Stimulated activated naive B cell treated with anti-CD40 and anti-IgM and Interleukin-4, amounts not matched to agents 10 μg/mL and 1 μg/mL and 100 μg/mL, for 72 hours (primary cell): ENCODE measurements at regions not wholly inside any gene's neighbourhood (a gene's known extent, or its start where the extent isn't known, plus 50 kb on each side); places are given as distances from the start of the nearest gene placed in this dataset.
A peak's percentile ranks its signal among the peaks of the same experiment; 100 is the strongest.

Experiments
- ATAC-seq, 2 donors: fragments of 150-1000 bp; cut with Tn5 transposase; replicated peaks; 2 replicates each; pipeline ENCODE4 v1.10.0; 2021; ENCODE audit warnings: moderate library complexity in 1 of 2
- DNase-seq: peaks from one replicate; pipeline ENCODE4 v3.0.0; 2021
- H3K27ac Mint-ChIP-seq: one replicate; pipeline ENCODE4 v1.8.0; 2022; ENCODE audit warnings: mild to moderate bottlenecking, mixed read lengths
- H3K27me3 Mint-ChIP-seq, 2 donors: one replicate each; pipeline ENCODE4 v1.8.0; 2022; ENCODE audit warnings: mixed read lengths in 2 of 2
- H3K36me3 Mint-ChIP-seq, 2 donors: one replicate each; pipeline ENCODE4 v1.8.0; 2022; ENCODE audit warnings: mixed read lengths in 2 of 2, mild to moderate bottlenecking in 1 of 2
- H3K4me1 Mint-ChIP-seq, 2 donors: one replicate each; pipeline ENCODE4 v1.8.0; 2022; ENCODE audit warnings: mixed read lengths in 2 of 2, mild to moderate bottlenecking in 1 of 2
- H3K4me3 Mint-ChIP-seq, 2 donors: one replicate each; pipeline ENCODE4 v1.8.0; 2022; ENCODE audit warnings: mild to moderate bottlenecking in 2 of 2, mixed read lengths in 2 of 2, moderate library complexity in 1 of 2
- H3K9me3 Mint-ChIP-seq, 2 donors: one replicate each; pipeline ENCODE4 v1.8.0; 2022; ENCODE audit warnings: mixed read lengths in 2 of 2, mild to moderate bottlenecking in 1 of 2

DNA sequence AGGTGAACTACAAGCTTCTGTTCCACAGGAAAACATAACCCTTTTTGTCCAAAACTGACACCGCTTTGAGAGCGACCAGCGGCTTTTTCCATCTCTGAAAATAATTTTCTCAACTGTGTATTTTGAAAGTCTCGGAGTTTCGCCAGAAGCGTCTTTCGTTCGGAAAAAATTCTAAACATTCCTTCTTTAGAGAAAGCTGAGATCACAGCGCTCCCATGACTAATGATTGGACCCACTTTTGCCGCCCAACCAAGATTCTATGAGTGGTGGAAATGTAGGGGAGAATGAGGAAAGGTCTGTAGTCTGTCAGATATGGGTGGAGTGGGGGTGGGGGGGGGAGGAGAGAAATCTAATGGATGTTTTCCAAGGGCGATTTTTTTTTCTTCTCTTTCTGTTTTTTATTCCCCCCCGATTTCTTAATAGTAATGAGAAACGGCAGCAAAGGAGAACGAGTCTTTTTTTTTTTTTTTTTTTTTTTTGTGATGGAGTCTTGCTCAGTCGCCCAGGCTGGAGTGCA is 189.3 kb downstream of the TRIM27 start:
- peaks cover 21 to 24% of the 10 kb centered on the region in 2 donors for H3K9me3 Mint-ChIP-seq
- H3K27ac Mint-ChIP-seq: no peak overlapping the region
- H3K4me1 Mint-ChIP-seq: peaks cover 0 to 2% of the 10 kb centered on the region in 2 donors
- H3K27me3 Mint-ChIP-seq: peaks cover 70 to 93% of the 10 kb centered on the region in 2 donors
- H3K36me3 Mint-ChIP-seq: peaks cover 10 to 13% of the 10 kb centered on the region in 2 donors
- no peak for DNase-seq
- ATAC-seq: no peak
- H3K4me3 Mint-ChIP-seq: no peak overlapping the region

DNA sequence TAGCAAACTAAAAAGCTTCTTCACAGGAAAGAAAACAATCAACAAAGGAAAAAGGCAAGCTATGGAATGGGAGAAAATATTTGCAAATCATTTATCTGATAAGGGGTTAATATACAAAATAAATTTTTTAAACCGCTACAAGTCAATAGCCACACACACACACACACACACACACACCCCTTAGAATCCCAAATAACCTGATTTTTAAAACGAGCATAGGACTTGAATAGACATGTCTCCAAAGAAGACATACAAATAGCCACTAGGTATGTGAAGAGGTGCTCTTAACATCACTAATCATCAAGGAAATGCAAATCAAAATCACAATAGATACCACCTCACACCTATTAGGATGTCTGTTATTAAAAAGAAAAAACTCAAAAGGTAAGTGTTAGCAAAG is 187.7 kb downstream of the TRIM27 start:
- ATAC-seq (no peak), DNase-seq (no peak)
- peaks cover 10 to 13% of the 10 kb centered on the region in 2 donors for H3K36me3 Mint-ChIP-seq
- no peak overlapping the region for H3K27ac Mint-ChIP-seq
- no peaks in the 10 kb centered on the region for H3K4me1 Mint-ChIP-seq
- peaks cover 63 to 80% of the 10 kb centered on the region in 2 donors for H3K27me3 Mint-ChIP-seq
- no peak overlapping the region for H3K4me3 Mint-ChIP-seq
- H3K9me3 Mint-ChIP-seq: peaks cover 21 to 24% of the 10 kb centered on the region in 2 donors

DNA sequence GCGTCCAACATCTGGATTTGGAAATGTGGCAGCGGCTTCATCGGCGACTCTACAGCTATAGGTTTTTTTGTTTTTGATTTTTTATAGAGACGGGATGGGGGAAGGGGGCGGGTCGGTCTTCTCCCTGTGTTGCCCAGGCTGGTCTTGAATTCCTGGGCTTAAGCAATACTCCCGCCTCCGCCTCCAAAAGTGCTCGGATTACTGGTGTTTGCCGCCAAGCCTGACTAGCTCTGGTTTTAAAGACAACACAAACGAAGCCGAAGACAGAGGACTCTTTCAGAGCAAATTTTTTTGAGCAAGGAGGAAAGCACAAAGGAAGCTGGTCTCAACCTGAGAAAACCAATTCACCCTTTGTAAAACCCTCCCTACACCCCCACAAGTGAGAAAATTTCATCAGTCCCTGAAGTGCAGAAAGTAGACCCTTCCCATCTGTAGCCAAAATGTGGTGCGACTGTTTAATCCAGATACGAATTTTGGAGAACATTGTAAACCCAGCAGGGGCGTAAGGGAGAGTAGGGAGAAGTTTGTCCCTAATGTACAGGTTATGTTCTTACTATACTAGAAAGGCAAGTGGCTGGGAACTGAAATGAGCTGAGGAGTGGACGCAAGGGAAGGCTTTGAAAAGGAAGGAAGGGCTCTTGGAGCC is 185.9 kb downstream of the TRIM27 start:
- DNase-seq (no peak), ATAC-seq (no peak)
- Mint-ChIP-seq H3K36me3 (peaks cover 13% of the 10 kb centered on the region in 2 donors), H3K4me3 (peak overlapping the region in 1 of 2 donors; percentile 19), H3K27ac (no peak overlapping the region), H3K9me3 (peaks cover 17 to 19% of the 10 kb centered on the region in 2 donors), H3K27me3 (peaks cover 53 to 75% of the 10 kb centered on the region in 2 donors), H3K4me1 (no peaks in the 10 kb centered on the region)

DNA sequence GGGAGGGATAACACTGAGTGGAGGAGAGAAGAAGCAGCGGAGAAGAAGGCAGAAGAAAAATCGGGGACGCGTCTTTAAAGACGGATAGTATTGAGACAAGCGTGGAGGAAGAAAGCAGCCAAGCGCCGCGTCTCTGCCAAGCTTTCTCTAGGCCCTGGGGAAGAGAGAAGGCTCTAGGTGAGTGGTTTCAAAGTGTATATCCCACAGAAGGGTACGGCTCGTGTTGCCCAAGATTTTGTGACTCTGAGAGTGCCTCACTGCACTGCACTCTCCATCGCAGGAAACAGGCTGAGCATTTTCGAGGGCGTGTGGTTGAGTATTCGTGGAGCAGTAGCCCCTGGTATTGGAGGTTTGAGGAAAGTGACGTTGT is 185.4 kb downstream of the TRIM27 start:
- no peak overlapping the region for H3K27ac Mint-ChIP-seq
- no peak for ATAC-seq
- H3K9me3 Mint-ChIP-seq: peaks cover 17 to 19% of the 10 kb centered on the region in 2 donors
- DNase-seq: no peak
- peak overlapping the region in 1 of 2 donors; percentile 19 for H3K4me3 Mint-ChIP-seq
- peaks cover 13% of the 10 kb centered on the region in 2 donors for H3K36me3 Mint-ChIP-seq
- peaks cover 54 to 75% of the 10 kb centered on the region in 2 donors for H3K27me3 Mint-ChIP-seq
- H3K4me1 Mint-ChIP-seq: no peaks in the 10 kb centered on the region

DNA sequence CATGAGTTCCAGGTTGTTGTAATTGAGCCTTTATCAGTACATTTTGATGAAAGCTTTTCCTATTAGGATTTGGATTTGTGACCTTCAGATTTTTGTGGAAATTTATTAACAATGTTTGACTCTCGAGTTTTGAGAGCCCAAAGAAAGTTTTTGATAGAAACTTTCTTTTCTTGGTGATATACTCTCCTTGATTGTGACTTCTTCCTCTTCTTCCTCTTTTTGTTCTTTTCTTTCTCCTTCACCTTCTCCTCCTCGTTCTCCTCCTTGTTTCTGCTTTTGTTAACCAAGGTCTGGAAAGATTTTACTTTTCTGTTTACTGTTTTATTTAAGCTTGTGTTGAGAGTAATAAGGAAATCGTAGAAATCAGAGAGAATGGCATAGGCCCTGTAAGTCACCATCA is 182.4 kb downstream of the TRIM27 start:
- H3K9me3 Mint-ChIP-seq: peaks cover 11 to 15% of the 10 kb centered on the region in 2 donors
- peaks cover 57 to 69% of the 10 kb centered on the region in 2 donors for H3K27me3 Mint-ChIP-seq
- DNase-seq (no peak), ATAC-seq (no peak)
- peaks cover 9% of the 10 kb centered on the region in 2 donors for H3K36me3 Mint-ChIP-seq
- no peaks in the 10 kb centered on the region for H3K4me1 Mint-ChIP-seq
- H3K27ac Mint-ChIP-seq: no peak overlapping the region
- no peak overlapping the region for H3K4me3 Mint-ChIP-seq

DNA sequence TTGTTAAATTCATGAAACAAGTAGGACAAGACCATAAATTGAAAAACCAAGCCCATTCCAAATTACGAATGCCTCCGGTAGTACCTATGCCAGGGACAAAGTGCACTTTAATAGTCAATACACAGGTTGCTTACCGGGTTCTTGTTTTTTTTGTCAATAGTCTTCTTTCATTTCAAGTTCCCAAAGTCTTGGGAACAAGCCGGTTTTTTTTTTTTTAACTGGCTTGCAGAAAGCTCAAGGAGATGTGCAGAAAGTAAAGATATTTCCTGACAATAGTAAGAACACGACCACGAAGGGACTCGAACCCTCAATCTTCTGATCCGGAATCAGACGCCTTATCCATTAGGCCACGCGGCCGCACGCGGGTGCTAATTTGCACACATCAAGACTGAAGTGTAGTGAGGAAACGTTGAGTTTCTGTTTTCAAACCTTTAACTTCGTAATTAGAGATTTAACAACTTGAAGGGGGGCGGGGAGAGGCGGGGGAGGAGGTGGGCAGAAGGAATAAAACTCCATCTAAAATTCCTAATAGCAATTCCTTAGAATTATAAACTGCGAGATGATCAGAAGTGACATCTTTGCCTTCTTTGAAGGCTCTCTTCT is 181.0 kb downstream of the TRIM27 start:
- ATAC-seq (no peak), DNase-seq (no peak)
- Mint-ChIP-seq H3K4me1 (no peaks in the 10 kb centered on the region), H3K27me3 (peaks cover 59 to 70% of the 10 kb centered on the region in 2 donors), H3K27ac (peak overlapping the region; percentile 84), H3K9me3 (peaks cover 8 to 15% of the 10 kb centered on the region in 2 donors), H3K4me3 (no peak overlapping the region), H3K36me3 (peaks cover 9% of the 10 kb centered on the region in 2 donors)

DNA sequence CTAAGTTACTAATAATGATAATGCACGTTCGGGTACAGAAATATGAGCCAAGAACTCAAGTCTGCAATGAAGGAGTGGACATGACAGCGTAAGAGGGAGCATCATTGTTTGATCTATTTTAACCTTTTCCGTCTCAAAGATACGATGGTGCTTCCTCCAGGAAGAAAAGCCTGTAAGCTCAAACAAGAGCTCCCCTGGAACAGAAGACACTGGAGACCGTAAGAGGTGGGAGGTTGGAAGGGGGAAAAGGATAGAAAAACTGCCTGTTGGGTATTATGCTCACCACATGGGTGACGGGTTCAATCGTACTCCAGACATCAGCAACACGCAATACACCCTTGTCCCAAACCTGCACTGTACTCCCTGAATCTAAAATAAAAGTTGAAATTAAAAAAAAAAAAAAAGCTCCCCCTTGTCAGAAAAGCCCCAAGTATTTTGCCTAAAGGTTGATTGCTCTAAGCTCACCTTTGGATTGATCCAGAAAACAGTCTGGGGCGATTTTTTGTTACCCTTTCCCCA is 180.5 kb downstream of the TRIM27 start:
- H3K27ac Mint-ChIP-seq: no peak overlapping the region
- peaks cover 57 to 68% of the 10 kb centered on the region in 2 donors for H3K27me3 Mint-ChIP-seq
- peaks cover 5 to 6% of the 10 kb centered on the region in 2 donors for H3K36me3 Mint-ChIP-seq
- DNase-seq (no peak), ATAC-seq (no peak)
- no peak overlapping the region for H3K4me3 Mint-ChIP-seq
- H3K4me1 Mint-ChIP-seq: no peaks in the 10 kb centered on the region
- peaks cover 5 to 14% of the 10 kb centered on the region in 2 donors for H3K9me3 Mint-ChIP-seq

DNA sequence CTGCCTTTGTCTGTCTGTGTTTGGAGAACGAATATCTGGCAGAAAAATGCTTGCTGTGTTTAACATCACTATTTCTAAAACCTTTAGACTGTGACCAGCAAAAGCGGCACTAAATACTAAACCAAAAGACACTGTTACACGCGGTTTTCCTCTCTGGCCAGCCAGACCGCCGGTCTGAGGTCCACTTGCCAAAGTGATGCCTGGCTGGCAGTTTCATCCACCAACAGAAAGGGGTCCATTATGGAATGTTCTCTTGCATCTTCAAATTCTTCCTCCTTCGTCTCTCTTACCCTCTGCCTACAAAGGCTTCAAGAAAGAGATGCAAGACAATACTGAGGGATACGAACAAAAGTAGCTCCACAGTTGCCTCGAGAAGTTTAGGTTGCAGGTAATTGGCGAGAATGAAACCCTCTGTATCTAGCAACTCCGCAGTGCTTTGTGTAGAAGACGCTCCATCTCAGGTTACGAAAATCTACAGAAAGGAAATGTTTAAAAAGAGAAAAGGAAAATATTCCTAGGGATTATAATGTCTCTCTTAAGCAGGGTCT is 176.6 kb downstream of the TRIM27 start:
- ATAC-seq: no peak
- peaks cover 60 to 61% of the 10 kb centered on the region in 2 donors for H3K27me3 Mint-ChIP-seq
- no peak overlapping the region for H3K27ac Mint-ChIP-seq
- no peaks in the 10 kb centered on the region for H3K36me3 Mint-ChIP-seq
- H3K4me1 Mint-ChIP-seq: no peaks in the 10 kb centered on the region
- no peak for DNase-seq
- peaks cover 14 to 28% of the 10 kb centered on the region in 2 donors for H3K9me3 Mint-ChIP-seq
- H3K4me3 Mint-ChIP-seq: no peak overlapping the region

DNA sequence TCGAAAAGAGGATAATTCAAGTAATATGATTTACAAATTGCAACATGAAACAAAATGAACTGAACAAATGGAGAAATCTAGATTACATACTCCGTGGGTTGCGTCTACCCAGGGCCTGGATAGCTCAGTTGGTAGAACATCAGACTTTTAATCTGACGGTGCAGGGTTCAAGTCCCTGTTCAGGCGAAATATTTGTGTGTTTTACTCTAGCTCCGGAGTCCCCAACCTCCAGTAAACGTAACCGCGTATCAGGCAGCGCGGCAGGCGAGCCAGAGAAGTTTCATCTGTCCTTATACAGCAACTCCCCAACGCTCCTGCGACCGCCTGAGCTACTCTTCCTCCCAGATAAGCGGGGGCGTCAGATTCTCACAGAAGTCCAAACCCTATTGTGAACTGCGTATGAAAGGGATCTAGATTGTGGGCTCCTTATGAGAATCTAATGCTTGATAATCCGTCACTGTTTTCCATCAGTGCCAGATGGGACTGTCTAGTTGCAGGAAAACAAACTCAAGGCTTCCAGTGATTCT is 176.1 kb downstream of the TRIM27 start:
- Mint-ChIP-seq H3K4me1 (no peaks in the 10 kb centered on the region), H3K27ac (no peak overlapping the region), H3K36me3 (no peaks in the 10 kb centered on the region), H3K27me3 (peaks cover 60 to 61% of the 10 kb centered on the region in 2 donors), H3K4me3 (no peak overlapping the region), H3K9me3 (peaks cover 14 to 28% of the 10 kb centered on the region in 2 donors)
- ATAC-seq (no peak), DNase-seq (no peak)

DNA sequence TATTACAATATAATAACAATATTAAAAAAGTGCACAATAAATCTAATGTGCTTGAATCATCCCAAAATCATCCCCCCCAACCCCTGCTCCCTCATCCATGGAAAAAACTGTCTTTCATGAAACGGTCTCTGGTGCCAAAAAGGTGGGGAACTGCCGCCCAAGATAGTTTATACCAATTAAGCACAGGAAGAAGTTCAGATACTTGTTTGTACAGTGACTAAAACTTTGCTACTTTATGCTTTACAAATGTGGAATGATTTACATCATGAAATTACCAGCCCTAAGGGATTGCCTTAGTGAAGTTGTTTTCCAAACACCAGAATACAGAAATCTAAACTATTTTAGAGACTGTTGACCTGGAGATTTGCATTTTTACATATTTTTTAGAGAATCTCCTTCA is 175.6 kb downstream of the TRIM27 start:
- no peaks in the 10 kb centered on the region for H3K36me3 Mint-ChIP-seq
- ATAC-seq (no peak), DNase-seq (no peak)
- no peaks in the 10 kb centered on the region for H3K4me1 Mint-ChIP-seq
- no peak overlapping the region for H3K27ac Mint-ChIP-seq
- H3K9me3 Mint-ChIP-seq: peaks cover 14 to 28% of the 10 kb centered on the region in 2 donors
- peaks cover 55 to 56% of the 10 kb centered on the region in 2 donors for H3K27me3 Mint-ChIP-seq
- no peak overlapping the region for H3K4me3 Mint-ChIP-seq

DNA sequence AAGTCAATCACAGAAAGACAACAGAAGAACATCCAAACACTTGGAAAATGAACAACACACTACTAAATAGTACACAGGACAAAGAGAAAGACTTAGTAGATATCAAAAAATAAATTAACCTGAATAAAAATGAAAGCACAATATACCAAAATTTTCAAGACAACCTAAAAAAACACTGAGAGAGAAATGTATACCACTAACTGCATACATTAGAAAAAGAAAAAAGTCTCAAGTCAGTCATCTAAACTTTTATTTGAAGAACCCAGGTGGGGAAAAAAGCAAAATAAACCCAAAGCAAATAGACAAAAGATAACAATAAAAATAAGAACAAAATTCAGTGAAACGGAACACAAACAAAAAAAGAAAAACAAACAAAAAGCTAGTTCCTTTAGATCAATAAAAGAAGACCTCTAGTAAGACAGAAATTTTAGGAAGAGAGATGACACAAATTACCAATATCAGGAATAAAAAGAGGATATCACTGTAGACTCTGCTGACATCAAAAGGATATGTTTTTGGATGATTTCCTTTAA is 172.8 kb downstream of the TRIM27 start:
- ATAC-seq: no peak
- Mint-ChIP-seq H3K36me3 (no peaks in the 10 kb centered on the region), H3K27me3 (peaks cover 41 to 49% of the 10 kb centered on the region in 2 donors), H3K27ac (no peak overlapping the region), H3K4me3 (no peak overlapping the region), H3K9me3 (peaks cover 18 to 22% of the 10 kb centered on the region in 2 donors), H3K4me1 (no peaks in the 10 kb centered on the region)
- no peak for DNase-seq

DNA sequence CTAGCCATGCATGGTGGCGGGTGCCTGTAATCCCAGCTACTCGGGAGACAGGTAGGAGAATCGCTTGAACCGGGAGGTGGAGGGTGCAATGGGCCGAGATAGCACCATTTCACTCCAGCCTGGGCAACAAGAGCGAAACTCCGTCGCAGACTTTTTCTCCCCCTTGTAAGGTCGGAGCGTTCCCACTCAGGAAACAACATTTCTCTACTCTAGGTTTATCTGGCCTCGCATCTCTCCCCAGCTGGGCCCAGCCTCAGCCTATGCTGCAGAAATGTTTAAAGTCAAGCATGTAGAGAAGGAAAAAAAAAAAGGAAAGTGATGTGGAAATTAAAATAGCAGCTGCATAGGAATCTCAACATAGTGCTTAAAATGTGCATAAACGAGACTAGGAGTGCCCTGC is 172.3 kb downstream of the TRIM27 start:
- Mint-ChIP-seq H3K4me1 (no peaks in the 10 kb centered on the region), H3K4me3 (no peak overlapping the region), H3K9me3 (peaks cover 18 to 22% of the 10 kb centered on the region in 2 donors), H3K27ac (no peak overlapping the region), H3K36me3 (no peaks in the 10 kb centered on the region), H3K27me3 (peaks cover 37 to 44% of the 10 kb centered on the region in 2 donors)
- no peak for ATAC-seq
- DNase-seq: no peak

DNA sequence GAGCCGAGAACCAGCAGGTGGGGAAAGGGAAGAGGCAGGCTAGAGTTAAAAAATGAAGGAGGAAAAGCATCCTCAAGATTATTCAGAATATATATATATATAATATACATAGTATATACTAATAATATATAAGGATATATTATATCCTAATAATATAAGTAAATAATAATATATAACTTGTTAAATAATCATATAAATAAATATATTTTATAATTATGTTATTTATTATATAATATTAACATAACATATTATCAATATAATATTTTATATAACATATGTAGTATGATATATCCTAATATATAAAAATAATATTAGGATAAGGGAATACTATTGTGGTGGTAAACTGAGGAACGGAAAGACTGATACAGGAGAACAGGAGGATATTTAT is 171.8 kb downstream of the TRIM27 start:
- no peak overlapping the region for H3K4me3 Mint-ChIP-seq
- no peaks in the 10 kb centered on the region for H3K36me3 Mint-ChIP-seq
- no peak for ATAC-seq
- peaks cover 34 to 41% of the 10 kb centered on the region in 2 donors for H3K27me3 Mint-ChIP-seq
- peaks cover 18 to 22% of the 10 kb centered on the region in 2 donors for H3K9me3 Mint-ChIP-seq
- H3K4me1 Mint-ChIP-seq: no peaks in the 10 kb centered on the region
- no peak overlapping the region for H3K27ac Mint-ChIP-seq
- DNase-seq: no peak

DNA sequence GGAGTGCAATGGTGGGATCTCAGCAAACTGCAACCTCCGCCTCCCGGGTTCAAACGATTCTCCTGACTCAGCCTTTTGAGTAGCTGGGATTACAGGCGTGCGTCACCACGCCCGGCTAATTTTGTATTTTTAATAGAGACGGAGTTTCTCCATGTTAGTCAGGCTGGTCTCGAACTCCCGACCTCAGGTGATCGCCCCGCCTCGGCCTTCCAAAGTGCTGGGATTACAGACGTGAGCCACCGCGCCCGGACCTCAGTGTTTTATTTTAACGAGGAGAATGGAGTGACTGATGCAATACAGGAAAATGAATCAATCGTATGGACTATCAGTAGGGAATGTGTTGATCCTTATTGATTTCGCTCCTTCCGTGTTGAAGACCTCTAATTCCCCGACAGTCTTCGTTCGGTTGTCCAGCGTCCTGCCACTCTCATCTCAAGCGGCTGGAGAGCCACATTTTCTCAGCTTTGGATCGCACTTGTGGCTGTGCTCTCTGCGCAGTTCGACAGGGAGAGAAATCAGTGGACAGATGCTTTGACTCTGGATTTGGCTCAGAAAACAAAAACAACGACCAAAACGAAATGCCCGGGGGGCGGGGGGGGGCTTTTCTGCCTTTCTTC is 166.2 kb downstream of the TRIM27 start:
- H3K9me3 Mint-ChIP-seq: peaks cover 0 to 4% of the 10 kb centered on the region in 2 donors
- DNase-seq (no peak), ATAC-seq (no peak)
- H3K36me3 Mint-ChIP-seq: no peaks in the 10 kb centered on the region
- H3K4me3 Mint-ChIP-seq: no peak overlapping the region
- no peaks in the 10 kb centered on the region for H3K4me1 Mint-ChIP-seq
- H3K27me3 Mint-ChIP-seq: peaks cover 35 to 38% of the 10 kb centered on the region in 2 donors
- no peak overlapping the region for H3K27ac Mint-ChIP-seq
